ENCODE measurements at regions not wholly inside any gene's neighbourhood (a gene's known extent, or its start where the extent isn't known, plus 50 kb on each side); places are given as distances from the start of the nearest gene placed in this dataset.

DNA sequence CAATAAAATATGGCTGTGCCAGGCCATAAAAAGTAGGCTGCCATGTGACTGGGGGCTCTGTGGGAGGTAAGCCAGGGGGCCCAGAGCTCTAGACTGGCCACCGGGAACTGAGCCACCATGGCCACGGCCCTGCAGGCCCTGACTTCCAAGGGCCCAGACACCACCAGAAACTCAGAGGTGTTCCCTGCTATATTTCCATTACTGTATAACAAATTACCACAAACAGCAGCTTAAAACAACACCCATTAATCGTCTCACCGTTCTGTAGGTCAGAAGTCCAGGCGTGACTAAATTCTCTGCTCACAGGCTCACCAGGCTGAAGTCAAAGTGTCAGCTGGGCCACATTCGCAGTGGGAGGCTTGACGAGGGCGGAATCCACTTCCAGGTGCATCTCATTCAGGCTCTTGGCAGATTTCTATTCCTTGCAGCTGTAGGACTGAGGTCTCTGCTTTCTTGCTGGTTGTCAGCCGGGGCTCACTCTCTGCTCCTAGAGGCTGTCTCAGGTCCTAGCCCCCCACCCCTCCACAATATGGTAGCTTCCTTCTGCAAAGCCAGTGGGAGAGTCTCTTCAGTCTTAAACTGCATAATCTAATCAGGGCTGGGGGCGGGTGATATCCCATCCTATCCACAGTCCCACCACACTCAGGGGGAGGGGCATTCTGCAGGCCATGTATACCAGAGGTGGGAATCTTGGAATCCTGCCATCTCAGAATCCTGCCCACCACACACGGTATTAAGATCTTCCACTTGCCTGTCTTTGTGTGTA, 125.4 kb downstream of the C5orf15 start:
- no peaks in the 10 kb centered on the region for H3K36me3 ChIP-seq (ENCODE audit: control insufficient read depth, insufficient read depth, low read length, severe bottlenecking)
- no peak for DNase-seq (ENCODE audit: low read depth)

DNA sequence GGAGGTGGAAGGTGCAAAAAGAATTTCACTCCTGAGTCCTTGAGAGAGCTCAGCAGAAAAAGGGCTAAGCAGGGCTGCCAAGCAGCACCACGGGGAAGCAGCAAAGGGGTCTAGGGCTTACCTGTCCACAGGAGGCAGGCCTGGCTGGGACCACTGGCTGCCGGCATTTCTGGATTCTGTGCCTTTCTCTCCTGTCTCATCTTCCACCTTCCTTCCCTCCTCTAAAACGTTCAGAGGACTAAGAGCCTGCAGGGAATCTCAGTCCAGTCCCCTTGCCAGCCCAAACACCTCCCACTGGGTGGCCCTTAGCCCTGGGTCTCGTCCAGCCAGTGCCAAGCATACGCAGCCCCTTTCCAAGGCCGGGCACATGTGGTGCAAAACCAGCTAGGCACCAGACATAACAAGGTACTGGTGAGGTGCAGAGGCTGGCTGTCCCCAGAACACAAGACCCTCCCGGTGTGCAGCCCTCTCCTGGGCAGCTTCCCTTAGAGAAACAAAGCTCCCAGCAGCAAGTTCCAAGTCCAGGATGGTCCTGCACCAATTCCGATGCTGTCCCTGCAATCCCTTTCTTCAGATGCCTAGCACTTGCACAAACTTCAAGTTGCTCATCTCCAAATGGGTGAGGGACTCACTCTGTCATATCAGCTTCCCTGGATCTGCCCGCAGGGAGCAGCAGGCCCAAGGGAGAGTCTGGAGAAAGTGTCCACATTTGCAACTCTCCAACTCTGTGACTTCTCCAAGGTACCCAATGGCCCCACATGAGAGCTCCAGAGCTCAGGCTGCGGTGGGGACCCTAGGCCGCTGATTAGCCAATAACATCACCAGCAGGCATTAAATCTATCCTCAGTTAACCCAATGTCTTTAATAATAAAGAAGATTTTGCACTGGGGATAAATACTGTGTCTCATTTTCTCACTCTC, 126.3 kb downstream of the C5orf15 start:
- H3K36me3 ChIP-seq (ENCODE audit: control insufficient read depth, insufficient read depth, low read length, severe bottlenecking), result no peaks in the 10 kb centered on the region
- no peaks in the 10 kb centered on the region for H3K9me3 ChIP-seq (ENCODE audit: control insufficient read depth, low read length)
- no peak for DNase-seq (ENCODE audit: low read depth)
- H3K4me3 ChIP-seq (ENCODE audit: low read length), result no peak overlapping the region
- no peak overlapping the region for H3K9ac ChIP-seq (ENCODE audit: low read length)
- H3K4me1 ChIP-seq (ENCODE audit: control insufficient read depth, insufficient read depth, low read length), result no peaks in the 10 kb centered on the region
- H3K27me3 ChIP-seq (replicated peaks; ENCODE audit: control insufficient read depth, insufficient read depth, low read length), result peaks cover 42% of the 10 kb centered on the region

More for the DNA sequence above, 125.4 kb downstream of the C5orf15 start:
- no peaks in the 10 kb centered on the region for H3K4me1 ChIP-seq (ENCODE audit: control insufficient read depth, insufficient read depth, low read length)
- H3K9ac ChIP-seq (ENCODE audit: low read length), result no peak overlapping the region
- H3K9me3 ChIP-seq (ENCODE audit: control insufficient read depth, low read length), result no peaks in the 10 kb centered on the region
- H3K27me3 ChIP-seq (replicated peaks; ENCODE audit: control insufficient read depth, insufficient read depth, low read length), result peaks cover 48% of the 10 kb centered on the region
- no peak overlapping the region for H3K4me3 ChIP-seq (ENCODE audit: low read length)

DNA sequence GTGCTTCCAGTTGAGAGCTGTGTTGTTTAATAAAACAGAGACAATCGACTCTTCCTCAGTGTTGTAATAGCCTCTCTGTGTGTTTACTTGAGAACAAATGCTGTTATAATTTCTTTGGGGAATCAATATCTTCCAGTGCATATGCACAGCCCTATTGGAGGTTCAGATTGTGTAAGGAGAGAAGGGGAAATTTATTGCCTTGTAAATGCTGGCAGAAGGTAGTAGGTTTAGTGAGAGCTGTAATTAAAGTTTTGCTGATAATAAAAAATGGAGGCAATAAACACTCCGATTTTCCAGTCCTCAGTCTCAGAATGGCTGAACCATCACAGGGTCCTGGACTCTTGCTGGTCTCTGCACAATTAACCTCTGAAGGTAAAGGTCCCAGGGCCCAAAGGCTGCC, 128.3 kb downstream of the C5orf15 start:
- H3K27me3 ChIP-seq (replicated peaks; ENCODE audit: control insufficient read depth, insufficient read depth, low read length), result peaks cover 35% of the 10 kb centered on the region
- no peaks in the 10 kb centered on the region for H3K9me3 ChIP-seq (ENCODE audit: control insufficient read depth, low read length)
- H3K4me1 ChIP-seq (ENCODE audit: control insufficient read depth, insufficient read depth, low read length), result no peaks in the 10 kb centered on the region
- H3K4me3 ChIP-seq (ENCODE audit: low read length), result no peak overlapping the region
- no peak overlapping the region for H3K9ac ChIP-seq (ENCODE audit: low read length)
- no peaks in the 10 kb centered on the region for H3K36me3 ChIP-seq (ENCODE audit: control insufficient read depth, insufficient read depth, low read length, severe bottlenecking)
- no peak for DNase-seq (ENCODE audit: low read depth)

DNA sequence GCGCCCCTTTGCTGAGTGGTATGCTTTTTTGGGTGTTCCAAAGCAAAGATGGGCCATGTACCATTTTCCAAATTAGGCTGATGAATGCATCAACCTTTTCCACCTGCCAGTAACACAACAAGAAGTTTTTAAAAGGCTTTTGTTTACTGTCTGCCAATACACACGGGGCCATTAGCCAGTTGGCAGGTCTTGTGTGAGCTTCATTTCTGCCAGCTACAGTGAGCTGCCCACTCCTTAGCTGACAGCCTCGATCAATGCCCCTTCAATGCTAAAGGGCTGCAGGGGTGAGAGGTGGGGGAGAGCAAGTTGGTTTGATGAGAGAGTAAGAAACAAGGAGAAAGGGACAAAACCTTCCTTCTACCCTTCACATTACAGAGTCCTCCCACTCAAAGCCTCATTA, 128.7 kb downstream of the C5orf15 start:
- H3K9me3 ChIP-seq (ENCODE audit: control insufficient read depth, low read length), result no peaks in the 10 kb centered on the region
- no peaks in the 10 kb centered on the region for H3K36me3 ChIP-seq (ENCODE audit: control insufficient read depth, insufficient read depth, low read length, severe bottlenecking)
- H3K4me3 ChIP-seq (ENCODE audit: low read length), result no peak overlapping the region
- H3K27me3 ChIP-seq (replicated peaks; ENCODE audit: control insufficient read depth, insufficient read depth, low read length), result peaks cover 35% of the 10 kb centered on the region
- H3K4me1 ChIP-seq (ENCODE audit: control insufficient read depth, insufficient read depth, low read length), result no peaks in the 10 kb centered on the region
- DNase-seq (ENCODE audit: low read depth), result no peak
- H3K9ac ChIP-seq (ENCODE audit: low read length), result no peak overlapping the region

DNA sequence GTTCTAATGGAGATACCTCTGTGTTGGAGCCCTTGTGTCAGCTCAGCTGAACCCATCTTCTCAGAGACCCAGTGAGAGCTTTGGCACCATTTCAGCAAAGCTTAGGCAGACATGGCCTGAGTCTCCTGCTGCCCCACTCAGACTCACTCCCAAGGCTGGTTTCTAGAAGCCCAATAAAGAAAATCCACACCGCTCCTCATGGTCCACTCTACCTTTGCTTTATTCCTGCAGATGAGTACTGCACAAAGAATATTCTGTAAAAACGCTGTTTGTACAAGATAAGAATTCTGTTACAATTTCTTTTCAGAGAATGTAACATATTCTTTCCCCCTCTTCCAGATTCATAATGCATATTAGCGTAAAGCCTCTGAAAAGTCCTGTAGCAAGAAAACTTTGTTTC, 129.3 kb downstream of the C5orf15 start:
- Histone ChIP-seq H3K27me3 (replicated peaks; ENCODE audit: control insufficient read depth, insufficient read depth, low read length) (peaks cover 35% of the 10 kb centered on the region), H3K4me1 (ENCODE audit: control insufficient read depth, insufficient read depth, low read length) (no peaks in the 10 kb centered on the region), H3K9me3 (ENCODE audit: control insufficient read depth, low read length) (no peaks in the 10 kb centered on the region), H3K36me3 (ENCODE audit: control insufficient read depth, insufficient read depth, low read length, severe bottlenecking) (no peaks in the 10 kb centered on the region), H3K9ac (ENCODE audit: low read length) (no peak overlapping the region), H3K4me3 (ENCODE audit: low read length) (no peak overlapping the region)
- DNase-seq (ENCODE audit: low read depth), result no peak

DNA sequence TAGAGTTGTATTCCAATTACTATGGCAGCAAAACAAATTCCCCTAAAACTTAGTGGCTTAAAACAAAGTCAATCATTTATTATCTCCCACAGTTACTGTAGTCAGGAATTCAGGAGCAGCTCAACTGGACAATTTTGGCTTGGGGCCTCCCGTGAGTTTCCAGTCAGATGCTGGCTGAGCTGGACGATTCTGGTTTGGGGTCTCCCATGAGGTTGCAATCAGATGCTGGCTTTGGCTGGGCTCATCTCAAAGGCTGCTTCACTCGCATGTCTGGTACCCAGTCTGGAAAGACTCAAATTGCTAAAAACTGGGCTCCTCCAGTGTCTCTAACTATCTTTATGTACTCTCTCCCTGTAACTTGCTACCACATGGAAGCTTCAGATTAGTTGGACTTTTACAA, 130.1 kb downstream of the C5orf15 start:
- DNase-seq (ENCODE audit: low read depth), result no peak

DNA sequence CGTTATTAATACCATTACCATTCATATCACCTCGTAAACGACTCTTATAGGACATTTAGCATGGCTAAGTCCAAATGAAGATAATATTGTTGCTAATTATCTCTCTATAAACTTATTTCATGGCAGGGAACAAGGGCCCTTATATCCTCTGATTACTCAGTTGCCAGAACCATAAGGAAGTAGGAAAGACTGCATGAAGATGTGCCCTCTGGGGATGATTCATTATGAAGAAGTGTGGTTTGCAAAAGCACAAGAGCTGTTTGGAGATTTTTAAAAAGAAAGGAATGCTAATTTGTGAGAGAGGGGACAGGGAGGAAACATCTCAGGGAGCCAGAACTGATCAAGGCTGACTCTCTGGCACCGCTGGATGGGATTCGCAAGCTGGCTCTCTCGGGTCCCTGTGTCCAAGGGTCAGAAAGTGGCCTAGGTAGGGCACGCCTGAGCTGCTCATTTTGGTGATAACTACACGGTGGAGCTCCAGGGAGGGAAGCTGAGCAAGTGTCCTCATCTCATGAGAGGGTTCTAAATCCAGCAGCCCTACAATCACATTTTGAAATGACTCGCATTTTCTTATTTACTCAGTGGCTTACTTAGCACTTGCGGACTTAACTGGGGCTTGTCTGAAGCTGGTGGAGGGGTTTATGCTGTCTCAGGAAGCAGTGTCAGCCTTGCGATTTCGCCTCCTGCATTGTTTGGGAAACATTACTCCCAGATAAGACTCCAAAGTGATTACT, 136.8 kb downstream of the C5orf15 start:
- peak; percentile 21 for DNase-seq (ENCODE audit: low read depth)
- no peaks in the 10 kb centered on the region for H3K27me3 ChIP-seq (replicated peaks; ENCODE audit: control insufficient read depth, insufficient read depth, low read length)
- no peak overlapping the region for H3K9ac ChIP-seq (ENCODE audit: low read length)
- H3K4me1 ChIP-seq (ENCODE audit: control insufficient read depth, insufficient read depth, low read length), result peaks cover 4% of the 10 kb centered on the region
- no peak overlapping the region for H3K4me3 ChIP-seq (ENCODE audit: low read length)
- H3K9me3 ChIP-seq (ENCODE audit: control insufficient read depth, low read length), result no peaks in the 10 kb centered on the region
- H3K36me3 ChIP-seq (ENCODE audit: control insufficient read depth, insufficient read depth, low read length, severe bottlenecking), result no peaks in the 10 kb centered on the region

More for the DNA sequence above, 130.1 kb downstream of the C5orf15 start:
- no peak overlapping the region for H3K9ac ChIP-seq (ENCODE audit: low read length)
- no peaks in the 10 kb centered on the region for H3K4me1 ChIP-seq (ENCODE audit: control insufficient read depth, insufficient read depth, low read length)
- H3K27me3 ChIP-seq (replicated peaks; ENCODE audit: control insufficient read depth, insufficient read depth, low read length), result peaks cover 35% of the 10 kb centered on the region
- no peak overlapping the region for H3K4me3 ChIP-seq (ENCODE audit: low read length)
- H3K36me3 ChIP-seq (ENCODE audit: control insufficient read depth, insufficient read depth, low read length, severe bottlenecking), result no peaks in the 10 kb centered on the region
- H3K9me3 ChIP-seq (ENCODE audit: control insufficient read depth, low read length), result no peaks in the 10 kb centered on the region

DNA sequence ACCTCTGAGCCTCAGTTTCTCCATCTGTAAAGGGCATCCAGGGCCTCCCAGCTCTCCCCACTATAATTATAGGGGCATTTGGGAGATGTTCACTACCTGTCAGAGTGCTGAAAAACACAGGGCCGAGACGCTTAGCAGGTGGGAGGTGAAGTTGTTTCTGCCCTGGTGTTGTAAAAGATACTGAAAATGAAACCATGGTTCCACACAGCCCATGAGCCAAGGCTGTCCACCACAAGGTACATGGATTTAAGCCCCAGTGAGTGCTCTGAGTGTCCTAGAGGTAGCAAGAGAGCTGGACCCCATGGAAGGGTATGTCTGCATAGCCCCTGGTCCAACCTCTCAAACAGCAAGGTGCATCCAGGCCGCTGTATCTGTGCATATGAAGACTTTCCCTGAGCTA, 137.5 kb downstream of the C5orf15 start:
- H3K4me3 ChIP-seq (ENCODE audit: low read length), result no peak overlapping the region

DNA sequence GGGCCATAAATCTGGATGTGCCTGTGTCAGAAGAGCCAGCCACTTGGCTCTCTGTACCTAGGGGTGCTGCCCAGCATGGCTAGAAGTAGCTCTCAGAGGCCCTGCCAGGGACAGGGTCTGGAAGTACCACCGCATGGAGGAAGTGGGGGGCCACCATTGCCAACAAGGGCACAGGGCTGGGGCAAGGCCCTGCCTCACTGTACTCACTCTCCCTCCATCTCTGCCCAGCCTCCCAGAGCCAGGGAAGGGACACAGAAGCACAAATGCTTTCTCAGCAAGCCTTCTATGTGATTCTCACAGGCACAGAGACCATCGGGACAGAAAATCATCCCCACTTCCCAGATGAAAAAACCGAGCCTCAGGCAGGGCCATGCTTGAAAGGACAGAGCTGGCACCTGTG, 138.1 kb downstream of the C5orf15 start:
- no peak overlapping the region for H3K4me3 ChIP-seq (ENCODE audit: low read length)
- DNase-seq (ENCODE audit: low read depth), result no peak
- peaks cover 4% of the 10 kb centered on the region for H3K4me1 ChIP-seq (ENCODE audit: control insufficient read depth, insufficient read depth, low read length)
- H3K9me3 ChIP-seq (ENCODE audit: control insufficient read depth, low read length), result peaks cover 5% of the 10 kb centered on the region
- no peaks in the 10 kb centered on the region for H3K36me3 ChIP-seq (ENCODE audit: control insufficient read depth, insufficient read depth, low read length, severe bottlenecking)
- no peak overlapping the region for H3K9ac ChIP-seq (ENCODE audit: low read length)
- peaks cover 3% of the 10 kb centered on the region for H3K27me3 ChIP-seq (replicated peaks; ENCODE audit: control insufficient read depth, insufficient read depth, low read length)

More for the DNA sequence above, 137.5 kb downstream of the C5orf15 start:
- peaks cover 3% of the 10 kb centered on the region for H3K27me3 ChIP-seq (replicated peaks; ENCODE audit: control insufficient read depth, insufficient read depth, low read length)
- peaks cover 5% of the 10 kb centered on the region for H3K9me3 ChIP-seq (ENCODE audit: control insufficient read depth, low read length)
- no peak overlapping the region for H3K9ac ChIP-seq (ENCODE audit: low read length)
- H3K36me3 ChIP-seq (ENCODE audit: control insufficient read depth, insufficient read depth, low read length, severe bottlenecking), result no peaks in the 10 kb centered on the region
- DNase-seq (ENCODE audit: low read depth), result no peak
- peaks cover 4% of the 10 kb centered on the region for H3K4me1 ChIP-seq (ENCODE audit: control insufficient read depth, insufficient read depth, low read length)

DNA sequence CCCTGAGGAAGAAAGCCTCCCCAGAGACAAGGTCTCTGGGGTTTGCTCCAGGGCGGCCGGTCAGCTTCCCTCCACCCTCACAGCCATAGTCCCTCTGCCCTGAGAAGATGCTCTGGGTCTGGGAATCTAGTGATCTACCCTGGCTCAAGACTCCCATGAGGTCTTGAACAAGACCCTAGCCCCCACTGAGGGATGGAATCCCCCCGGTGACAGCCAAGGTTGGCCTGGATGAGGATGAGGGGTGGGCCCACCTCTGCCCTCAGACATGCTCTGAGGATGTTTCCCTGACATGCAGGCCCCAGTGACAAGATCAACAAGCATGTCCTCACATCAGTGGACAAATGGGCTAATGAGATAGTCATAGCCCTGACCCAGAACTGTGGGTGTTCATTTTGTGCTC, 138.6 kb downstream of the C5orf15 start:
- peaks cover 3% of the 10 kb centered on the region for H3K27me3 ChIP-seq (replicated peaks; ENCODE audit: control insufficient read depth, insufficient read depth, low read length)
- H3K4me3 ChIP-seq (ENCODE audit: low read length), result no peak overlapping the region
- peaks cover 5% of the 10 kb centered on the region for H3K9me3 ChIP-seq (ENCODE audit: control insufficient read depth, low read length)
- H3K36me3 ChIP-seq (ENCODE audit: control insufficient read depth, insufficient read depth, low read length, severe bottlenecking), result no peaks in the 10 kb centered on the region
- H3K9ac ChIP-seq (ENCODE audit: low read length), result no peak overlapping the region
- no peak for DNase-seq (ENCODE audit: low read depth)
- H3K4me1 ChIP-seq (ENCODE audit: control insufficient read depth, insufficient read depth, low read length), result peaks cover 4% of the 10 kb centered on the region

DNA sequence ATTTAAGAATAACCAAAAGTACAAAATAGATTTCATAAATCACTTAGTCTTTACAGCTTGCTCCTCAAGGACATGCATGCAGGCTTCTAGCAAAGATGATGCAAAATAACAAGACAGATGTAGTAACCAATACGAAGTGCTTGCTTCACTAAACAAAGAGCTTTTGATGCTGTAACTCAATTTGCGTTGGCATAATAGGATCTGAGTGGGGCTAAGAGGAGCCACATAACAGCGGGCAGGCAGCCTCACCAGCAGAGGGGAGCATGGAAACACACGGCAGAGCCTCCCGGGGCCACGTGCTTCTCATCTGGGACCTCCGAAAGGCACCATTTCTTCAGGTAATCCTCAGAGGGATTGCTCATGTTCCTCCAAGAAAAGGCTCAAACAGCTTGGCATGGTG, 139.7 kb downstream of the C5orf15 start:
- Histone ChIP-seq H3K9me3 (ENCODE audit: control insufficient read depth, low read length) (peaks cover 5% of the 10 kb centered on the region), H3K9ac (ENCODE audit: low read length) (no peak overlapping the region), H3K4me1 (ENCODE audit: control insufficient read depth, insufficient read depth, low read length) (peaks cover 4% of the 10 kb centered on the region), H3K4me3 (ENCODE audit: low read length) (no peak overlapping the region), H3K36me3 (ENCODE audit: control insufficient read depth, insufficient read depth, low read length, severe bottlenecking) (no peaks in the 10 kb centered on the region), H3K27me3 (replicated peaks; ENCODE audit: control insufficient read depth, insufficient read depth, low read length) (peaks cover 11% of the 10 kb centered on the region)
- DNase-seq (ENCODE audit: low read depth), result no peak

Measured in adipocyte (in vitro differentiated cells).